GM11168 (cell line): ENCODE measurements at regions not wholly inside any gene's neighbourhood (a gene's known extent, or its start where the extent isn't known, plus 50 kb on each side); places are given as distances from the start of the nearest gene placed in this dataset.

ENCODE experiments used
- in situ Hi-C: fragments of 300-500 bp; cut with MboI; formaldehyde crosslinking; loops from one replicate; pipeline ENCODE4 v1.12.0; 2022; ENCODE audit warnings: low sequenced_read_pairs; ENCODE audit not compliant: unreplicated experiment

DNA sequence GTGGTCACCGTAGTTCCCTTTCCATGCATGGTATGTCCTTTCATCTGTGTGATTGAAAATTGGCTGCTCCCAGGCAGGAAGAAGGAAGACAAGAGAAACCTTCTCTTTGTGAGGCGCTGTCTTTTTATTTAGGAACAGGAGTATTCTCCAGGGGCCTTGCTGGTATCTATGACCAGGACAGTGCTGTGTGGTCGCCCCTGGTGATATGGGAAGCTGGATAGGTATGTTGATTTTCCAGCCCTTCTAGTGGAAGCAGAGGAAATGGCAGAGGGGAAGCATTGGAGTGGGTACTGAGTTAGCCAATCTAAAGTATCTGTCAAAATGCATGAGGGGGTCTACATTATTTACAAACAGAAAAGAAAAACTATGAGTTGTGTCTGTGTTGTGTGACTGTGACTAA is 226.6 kb downstream of the MTX2 start:
- in situ Hi-C loops, result no loop called here

DNA sequence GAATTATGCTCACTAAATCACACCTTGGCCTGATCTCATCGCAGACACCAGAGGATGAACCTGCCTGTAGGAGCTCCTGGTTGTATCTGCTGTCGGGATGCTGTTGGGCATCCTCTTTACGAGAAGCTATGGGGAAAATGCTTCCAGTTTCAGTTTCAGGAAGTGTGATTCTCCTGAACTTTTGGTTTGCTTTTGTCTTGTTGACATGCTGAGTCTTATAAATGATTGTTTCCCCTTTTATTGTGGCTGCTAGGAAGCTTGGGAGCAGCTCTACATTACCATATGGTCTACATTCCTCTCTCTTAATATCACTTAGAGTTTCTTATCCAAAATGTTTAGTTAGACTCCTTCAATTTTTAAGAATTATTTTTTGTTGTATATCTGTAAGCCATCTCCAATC is 227.5 kb downstream of the MTX2 start:
- in situ Hi-C loops, result no loop called here

DNA sequence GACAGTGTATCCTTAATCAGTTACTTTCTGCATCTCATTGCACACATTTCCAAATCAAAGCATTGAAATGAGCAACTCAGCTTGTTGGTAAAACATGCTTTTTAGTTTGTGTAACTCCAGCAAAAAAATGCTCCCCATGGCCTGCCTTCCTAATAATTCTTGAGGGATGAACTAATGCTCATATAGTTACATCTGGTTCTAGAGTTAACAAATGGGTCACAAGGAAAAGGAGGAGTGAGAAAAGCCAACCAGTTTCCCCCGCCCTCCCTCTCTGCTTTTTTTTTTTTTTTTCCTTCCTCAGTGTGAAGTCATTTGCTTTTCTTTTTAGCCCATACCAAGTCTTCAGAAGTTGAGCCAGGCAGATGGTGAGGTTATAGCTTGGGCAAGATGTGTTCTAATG is 231.7 kb downstream of the MTX2 start:
- in situ Hi-C loops, result no loop called here

DNA sequence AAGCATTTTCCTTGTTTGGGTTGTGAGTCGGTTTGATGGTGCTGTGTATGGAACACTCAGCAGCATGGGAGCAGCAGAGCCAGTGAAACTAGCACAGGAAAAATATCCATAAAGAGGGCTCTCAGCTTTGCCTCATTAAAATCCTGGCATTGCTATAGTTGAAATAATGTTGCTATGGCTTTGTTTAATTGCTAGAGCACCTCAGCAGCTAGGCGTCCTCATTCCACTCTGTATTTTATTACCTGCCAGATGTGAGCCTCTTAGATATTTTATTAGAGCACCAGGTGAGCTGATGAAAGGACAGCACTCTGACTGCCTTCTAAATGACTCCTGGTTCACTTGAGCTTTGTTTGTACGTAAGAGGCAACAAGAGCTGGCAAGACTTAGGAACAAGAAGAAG is 232.4 kb downstream of the MTX2 start:
- in situ Hi-C loops, result no loop called here

DNA sequence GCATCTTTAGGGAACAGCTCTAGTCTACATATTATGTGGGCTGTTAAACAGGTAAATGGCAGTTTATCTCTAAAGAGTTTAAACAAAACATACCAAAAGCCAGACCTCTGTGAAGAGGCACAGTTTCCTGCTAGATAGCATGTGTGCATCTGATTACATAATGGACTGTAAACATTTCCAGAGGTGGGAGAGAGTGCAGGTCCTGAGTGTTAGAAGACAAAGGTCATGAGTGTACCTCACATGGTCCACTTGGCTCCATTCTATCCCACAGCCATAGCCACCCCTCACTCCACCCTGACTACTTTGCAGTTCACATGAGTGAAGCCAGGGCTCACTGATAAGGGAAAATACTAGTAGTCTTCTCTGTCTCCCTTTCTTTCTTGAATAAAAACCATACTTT is 233.4 kb downstream of the MTX2 start:
- in situ Hi-C loops, result no loop called here

DNA sequence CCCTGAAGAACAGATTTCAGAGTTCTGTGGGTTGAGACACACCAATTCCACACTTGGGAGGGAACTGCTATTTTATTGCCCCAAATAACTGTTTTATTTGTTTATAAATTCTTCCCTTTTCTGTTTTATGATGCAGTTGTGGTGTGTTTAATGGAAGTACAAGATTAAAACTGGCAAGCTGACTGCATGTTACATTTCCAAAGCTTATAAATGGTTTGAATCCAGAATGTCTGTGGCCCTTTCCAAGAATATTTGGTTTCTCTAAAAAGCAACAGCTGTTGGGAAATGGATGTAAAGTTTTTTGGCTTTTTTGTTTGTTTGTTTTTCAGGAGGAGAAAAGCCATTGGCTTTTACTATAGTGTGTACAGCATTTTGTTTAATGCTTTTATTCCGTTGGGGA is 234.5 kb downstream of the MTX2 start:
- in situ Hi-C loops, result no loop called here

DNA sequence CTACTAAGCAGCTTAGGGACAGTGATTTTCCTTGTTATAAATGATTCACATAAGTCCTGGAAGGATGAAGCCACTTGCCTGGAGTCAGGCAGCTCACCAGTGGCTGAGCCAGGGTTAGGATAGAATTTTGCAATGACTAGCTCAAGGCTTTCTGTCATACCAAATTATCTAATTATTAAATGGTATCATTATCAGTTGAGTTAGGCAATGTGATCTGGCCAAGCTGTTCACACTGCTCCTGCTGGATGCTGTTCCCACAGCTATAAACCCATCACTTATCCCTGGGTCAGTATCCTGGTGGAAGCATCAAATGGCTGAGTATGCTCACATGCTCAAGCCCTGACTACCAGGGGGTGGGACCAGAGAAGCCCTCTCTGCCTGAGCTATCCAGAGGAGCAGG is 235.2 kb downstream of the MTX2 start:
- in situ Hi-C loops, result no loop called here

DNA sequence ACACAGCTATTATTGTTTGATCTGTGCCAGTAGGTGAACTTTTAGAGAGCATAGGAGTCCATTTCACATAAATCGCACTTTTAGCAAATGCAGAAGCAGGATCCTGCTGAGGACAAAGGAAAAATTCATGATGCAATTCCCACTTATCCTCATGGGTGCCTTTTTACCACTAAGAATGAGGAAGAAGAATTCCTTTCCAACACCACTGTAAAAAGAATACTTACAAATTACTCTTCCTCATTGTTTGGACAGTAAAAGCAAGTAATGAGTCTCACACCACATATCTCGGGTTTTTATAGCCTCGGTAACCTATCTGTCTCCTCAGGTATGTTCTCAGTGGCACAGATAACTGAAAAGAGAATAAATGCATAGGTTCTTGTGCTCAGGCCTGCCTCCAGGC is 238.5 kb downstream of the MTX2 start:
- in situ Hi-C loops, result no loop called here

DNA sequence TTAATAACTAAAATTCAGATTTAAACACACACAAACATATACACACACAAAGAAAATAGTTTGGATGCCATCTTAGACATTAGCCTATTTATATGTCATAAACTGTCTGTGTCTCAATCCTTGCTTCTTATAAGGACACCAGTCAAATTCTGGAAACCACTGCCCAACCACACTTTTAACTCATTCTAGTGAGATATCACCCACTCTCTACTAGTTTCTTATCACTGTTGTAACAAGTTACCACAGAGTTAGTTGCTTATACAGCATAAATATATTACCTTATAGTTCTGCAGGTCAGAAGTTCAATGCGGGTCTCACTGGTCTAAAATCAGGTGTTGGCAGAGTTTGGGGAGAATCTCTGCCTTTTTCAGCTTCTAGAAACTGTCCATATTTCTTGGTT is 239.1 kb downstream of the MTX2 start:
- in situ Hi-C loops, result no loop called here

DNA sequence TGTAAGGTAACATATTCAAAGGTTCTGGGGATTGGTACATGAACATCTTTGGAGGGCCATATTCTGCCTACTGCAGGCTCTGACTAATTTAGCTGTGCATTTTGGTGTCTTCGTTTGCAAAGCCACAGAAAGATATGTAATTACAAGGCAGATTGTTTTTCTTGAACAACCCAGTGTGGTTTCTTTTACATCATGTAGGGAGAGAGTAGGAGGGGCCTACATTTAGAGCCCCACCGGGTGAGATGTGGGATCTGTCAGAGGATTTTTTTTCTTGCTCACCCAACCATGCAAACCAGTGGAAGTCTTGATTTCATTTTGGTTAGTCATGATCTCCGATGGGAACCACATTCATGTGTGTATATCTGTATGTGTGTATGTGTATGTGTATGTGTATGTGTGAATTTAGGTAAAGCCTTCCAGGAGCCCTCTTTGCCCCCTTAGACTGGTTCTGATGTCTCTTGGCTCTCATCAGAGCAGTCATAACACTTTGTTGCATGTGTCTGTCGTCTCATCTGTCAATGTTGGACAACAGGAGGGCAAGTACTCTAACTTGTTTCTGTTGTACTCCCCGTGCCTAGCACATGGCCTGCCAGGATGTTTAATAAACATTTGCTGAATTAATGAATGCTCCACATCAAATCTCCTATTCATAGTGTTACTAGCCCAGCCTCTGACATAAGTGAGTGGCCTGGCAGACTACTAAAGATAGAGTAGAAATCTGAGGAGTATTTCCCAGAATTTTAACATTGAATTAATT is 239.9 kb downstream of the MTX2 start:
- in situ Hi-C loops, result no loop called here

DNA sequence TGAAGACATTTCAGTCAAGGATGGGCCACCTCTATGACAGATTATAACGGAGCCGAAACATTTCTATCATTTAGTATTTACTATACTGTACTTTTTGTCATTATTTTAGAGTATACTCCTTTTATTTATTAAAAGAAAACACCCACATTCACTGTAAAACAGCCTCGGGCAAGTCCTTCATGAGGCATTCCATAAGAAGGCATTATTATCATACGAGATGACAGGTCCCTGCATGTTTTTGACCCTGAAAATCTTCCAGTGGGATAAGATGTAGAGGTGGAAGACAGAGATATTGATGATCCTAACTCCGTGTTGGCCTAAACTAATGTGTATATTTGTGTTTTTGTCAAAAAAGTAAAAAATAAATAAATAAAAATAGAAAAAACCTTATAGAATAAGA is 245.0 kb downstream of the MTX2 start:
- in situ Hi-C loops, result no loop called here

DNA sequence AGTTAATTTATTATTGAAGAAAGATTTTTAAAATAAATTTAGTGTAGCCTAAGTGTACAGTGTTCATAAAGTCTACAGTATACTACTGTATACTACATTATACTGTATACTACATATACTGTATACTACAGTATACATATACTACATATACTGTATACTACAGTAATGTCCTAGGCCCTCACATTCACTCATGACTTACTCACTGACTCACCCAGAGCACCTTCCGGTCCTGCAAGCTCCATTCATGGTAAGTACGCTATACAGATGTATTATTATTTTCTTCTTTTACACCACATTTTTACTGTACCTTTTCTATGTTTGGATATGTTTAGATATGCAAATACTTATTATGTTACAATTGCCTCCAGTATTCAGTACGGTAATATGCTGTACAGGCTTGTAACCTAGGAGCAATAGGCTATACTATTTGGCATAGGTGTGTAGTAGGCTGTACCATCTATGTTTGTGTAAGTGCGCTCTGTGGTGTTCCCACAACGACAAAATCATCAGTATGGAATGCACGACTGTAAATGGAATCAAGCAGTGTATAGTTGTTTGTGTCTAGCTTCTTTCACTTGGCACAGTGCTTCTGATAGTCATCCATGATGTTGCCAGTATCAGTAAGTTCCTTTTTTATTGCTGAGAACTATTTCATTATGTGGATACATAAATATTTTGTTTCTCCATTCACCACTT is 245.7 kb downstream of the MTX2 start:
- in situ Hi-C loops, result no loop called here

DNA sequence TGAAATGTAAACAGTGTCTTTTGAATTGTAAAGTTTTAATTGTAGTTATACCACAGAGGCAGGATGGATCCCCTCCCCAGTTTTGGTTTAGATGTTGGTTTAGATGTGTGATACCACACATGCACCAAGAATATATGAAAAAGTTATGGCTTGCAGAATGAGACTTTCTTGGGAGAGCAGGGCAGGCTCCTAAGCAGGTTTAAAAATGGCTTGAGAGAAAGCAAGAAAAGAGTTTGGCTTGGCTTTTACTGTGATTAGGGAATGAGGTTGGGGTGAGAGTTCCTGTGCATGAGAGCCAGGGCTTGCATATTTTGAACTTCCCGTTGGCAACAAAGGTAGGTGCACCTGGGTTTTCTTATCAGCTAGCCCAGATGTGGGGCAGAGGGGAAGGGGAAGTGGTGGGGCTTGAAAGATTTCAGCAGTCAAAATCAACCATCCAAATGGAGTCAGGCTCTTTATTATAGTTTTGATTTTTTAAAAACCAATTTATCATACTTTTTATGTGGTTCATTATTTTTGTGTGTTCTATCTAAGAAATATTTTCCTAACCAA is 246.9 kb downstream of the MTX2 start:
- in situ Hi-C loops, result no loop called here

DNA sequence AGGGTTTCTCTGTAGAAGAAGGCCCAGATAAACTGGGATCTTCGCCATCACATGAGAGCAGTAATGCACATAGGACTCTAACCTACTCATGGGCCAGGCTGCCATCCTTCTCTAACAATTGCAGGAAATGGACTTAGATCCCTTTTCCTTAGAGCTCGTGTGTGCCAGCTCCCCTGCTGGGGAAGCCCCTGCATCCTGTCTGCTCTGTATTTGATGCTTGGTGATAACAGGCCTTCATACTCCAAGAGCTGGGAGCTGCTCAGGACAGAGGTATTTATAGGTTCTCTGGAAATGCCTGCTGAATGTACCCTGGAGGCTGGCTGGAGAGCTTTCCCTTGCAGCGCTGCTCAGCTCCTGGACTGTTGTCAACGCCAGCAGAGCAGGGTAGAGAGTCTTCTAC is 249.6 kb downstream of the MTX2 start:
- in situ Hi-C loops, result no loop called here

DNA sequence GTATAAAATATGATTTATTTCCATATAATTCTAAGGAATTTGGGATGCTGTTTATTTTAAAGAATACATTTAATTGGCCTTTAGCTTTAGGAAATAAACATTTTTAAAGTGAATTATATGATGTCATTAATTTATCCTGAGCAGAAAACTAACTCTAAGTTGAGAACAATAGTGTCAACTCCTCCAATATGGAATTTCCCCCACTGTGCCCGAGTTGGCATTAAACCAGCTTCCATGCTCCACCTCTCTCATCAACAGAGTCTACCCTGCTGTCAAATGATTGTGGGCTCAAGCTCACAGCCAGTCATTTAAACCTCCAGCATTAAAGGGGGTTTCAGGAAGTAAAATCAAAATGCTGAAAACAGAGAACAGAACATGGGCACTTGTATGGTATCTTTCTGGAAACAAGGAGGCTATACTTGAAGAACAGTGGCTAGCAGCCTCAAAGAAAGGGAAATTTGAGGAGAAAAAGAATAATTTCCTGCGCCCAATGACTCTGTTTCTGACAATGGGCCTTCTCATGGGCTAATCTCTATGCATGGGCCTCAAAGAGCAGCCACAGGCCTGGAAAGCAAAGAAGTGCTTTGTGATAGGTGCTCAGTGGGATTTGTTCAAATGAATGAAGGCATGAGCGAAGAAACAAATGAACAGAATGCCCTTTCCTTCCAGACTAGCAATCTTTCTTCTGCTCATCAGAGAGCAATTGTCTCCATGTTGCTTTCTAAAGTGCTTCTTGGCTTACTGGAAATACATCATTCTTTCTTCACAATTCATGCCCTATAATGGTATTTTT is 252.8 kb downstream of the MTX2 start:
- in situ Hi-C loops, result no loop called here

DNA sequence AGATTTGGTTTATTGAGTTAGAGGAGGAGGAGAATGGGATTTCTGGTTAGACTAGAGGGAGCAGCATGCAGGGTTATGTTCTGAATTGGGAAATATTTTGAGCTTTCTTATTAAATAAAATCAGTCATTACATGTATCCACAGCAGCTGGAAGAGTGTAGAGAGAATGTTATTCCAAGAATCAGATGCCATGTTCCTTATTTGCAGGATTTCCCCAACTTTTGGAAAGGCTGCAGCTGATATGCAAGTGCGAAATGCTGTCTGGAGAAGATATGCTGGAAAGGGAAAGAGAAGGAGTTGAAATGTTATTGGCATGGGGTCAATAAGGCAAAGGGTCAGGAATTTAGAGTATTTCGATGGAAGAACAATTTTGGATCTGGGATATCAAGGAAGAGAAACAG is 255.8 kb downstream of the MTX2 start:
- in situ Hi-C loops, result no loop called here

DNA sequence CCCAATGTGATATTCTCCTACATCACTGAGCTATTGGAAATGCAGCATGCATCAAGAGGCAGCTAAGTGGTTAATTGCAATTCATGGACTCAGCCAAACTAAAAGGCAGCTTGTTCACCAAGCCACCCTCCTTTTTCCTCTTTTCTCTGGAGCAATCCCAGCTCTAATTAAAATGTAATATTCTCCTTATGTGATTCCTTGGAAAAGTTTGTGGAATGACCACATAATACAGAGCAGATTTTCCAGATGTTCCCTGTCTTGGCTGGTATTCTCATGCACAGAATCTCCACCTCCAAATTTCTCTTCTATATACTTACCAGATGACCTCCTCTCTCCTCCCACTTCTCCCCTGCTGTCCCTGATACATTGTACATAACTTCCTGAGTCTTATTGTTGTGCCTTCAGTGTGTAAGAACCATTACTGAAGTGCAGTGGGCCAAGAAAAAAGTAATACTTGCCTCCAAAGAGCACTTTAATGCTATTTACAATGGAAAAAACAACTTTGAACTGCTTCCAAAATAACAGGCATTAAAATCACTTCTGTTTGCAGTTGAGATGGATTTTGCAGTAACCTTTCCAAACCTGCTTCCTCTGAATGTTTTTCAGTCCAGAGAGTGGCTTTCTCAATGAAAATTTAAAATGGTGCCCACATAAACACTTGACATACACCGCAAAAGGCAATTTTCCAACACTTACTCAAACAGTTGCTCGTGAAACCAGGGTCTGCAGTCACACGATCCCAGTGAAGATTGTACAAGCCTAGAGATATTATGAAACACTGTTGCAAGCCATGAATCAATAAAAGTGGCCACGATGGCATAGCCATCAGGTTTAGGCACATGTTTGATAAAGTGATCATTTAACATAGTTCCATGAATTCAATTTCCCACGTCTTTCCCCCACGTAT is 258.0 kb downstream of the MTX2 start:
- in situ Hi-C loops, result no loop called here

DNA sequence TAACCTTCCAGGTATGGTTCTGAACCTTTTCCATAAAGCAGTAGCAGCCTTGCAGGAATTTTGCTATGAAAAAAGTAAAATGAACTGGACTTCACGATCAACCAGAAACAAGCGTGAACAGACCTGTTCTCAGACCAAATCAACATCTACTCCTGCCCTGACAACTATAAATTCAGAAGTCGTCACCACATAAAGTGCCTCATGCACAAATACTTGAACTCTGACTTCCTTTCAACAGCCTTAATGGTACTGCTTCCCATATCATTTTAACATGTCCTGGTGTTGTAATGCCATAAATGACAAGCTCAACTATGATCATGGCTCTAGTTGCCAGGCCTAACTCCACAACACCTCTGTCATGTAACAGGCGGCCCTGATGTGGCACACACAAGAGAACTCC is 262.4 kb downstream of the MTX2 start:
- in situ Hi-C loops, result no loop called here

DNA sequence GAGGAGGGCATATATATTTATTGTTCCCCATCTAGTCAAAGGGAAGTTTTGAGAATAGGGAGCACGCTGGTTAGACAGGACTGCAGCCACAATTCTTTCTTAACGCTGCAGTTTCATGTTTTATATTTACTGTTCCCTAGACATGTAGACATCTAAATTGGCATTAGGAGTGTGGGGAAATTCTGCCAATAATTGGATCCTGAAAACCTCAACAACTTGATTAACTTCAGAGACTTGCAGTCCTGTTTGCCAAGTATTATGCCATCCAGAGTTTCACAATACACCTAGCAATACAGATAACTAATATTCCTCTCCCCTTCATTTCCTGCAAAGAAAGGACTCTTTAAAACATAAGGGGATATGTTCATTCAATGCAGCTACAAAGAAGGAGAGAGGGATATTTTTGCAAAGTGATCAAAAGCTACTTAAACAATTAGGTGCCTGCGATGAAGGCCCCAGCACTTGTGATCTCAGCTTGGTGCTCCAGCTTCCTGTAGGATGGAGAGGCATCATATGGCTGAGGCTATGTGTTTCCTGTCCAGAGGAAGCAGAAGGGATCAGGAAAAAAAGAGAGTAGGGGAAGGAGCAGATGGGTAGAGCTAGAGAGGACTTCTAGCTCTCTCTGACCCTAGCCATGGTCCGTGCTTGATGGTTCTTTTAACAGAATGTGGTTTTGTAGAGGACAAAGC is 264.4 kb downstream of the MTX2 start:
- in situ Hi-C loops, result no loop called here
